Testis (tissue), 2 donors: ENCODE measurements at regions not wholly inside any gene's neighbourhood (a gene's known extent, or its start where the extent isn't known, plus 50 kb on each side); places are given as distances from the start of the nearest gene placed in this dataset.

Experiments
- CTCF ChIP-seq, 3 experiments: fragments of 450-650 bp in 2 of 3; fragments of 200-600 bp in 1 of 3; sonication (generic) in 1 of 3; IDR thresholded peaks; one replicate each; pipeline ENCODE4 v1.5.1; 2016 to 2019; ENCODE audit warnings: antibody characterized with exemption in 3 of 3, mild to moderate bottlenecking in 2 of 3, moderate library complexity in 1 of 3
- POLR2A ChIP-seq: fragments of 450-650 bp; IDR thresholded peaks from one replicate; pipeline ENCODE4 v1.6.1; 2017; ENCODE audit warnings: antibody characterized with exemption, mild to moderate bottlenecking, moderate library complexity

- no peak for TF ChIP-seq POLR2A
- no peak for TF ChIP-seq CTCF (IDR thresholded peaks at IDR 0.05)
Observed at GRCh38 chr13:89294115-89294867, 1623.1 kb downstream of the SLITRK5 start.
